Nephron progenitor cell (in vitro differentiated cells): ENCODE measurements at regions not wholly inside any gene's neighbourhood (a gene's known extent, or its start where the extent isn't known, plus 50 kb on each side); places are given as distances from the start of the nearest gene placed in this dataset.

Source experiments
- DNase-seq: peaks from one replicate; pipeline ENCODE4 v3.0.0; 2021
- H3K27ac Mint-ChIP-seq: 2 replicates; pipeline ENCODE4 v1.8.0; 2021; ENCODE audit warnings: mild to moderate bottlenecking, moderate library complexity, mixed read lengths
- H3K27me3 Mint-ChIP-seq: 2 replicates; pipeline ENCODE4 v1.8.0; 2021; ENCODE audit warnings: mild to moderate bottlenecking, low read depth, mixed read lengths; ENCODE audit not compliant: poor library complexity
- H3K36me3 Mint-ChIP-seq: 2 replicates; pipeline ENCODE4 v1.8.0; 2021; ENCODE audit warnings: low read depth, mixed read lengths
- H3K4me1 Mint-ChIP-seq: 2 replicates; pipeline ENCODE4 v1.8.0; 2021; ENCODE audit warnings: mixed read lengths
- H3K4me3 Mint-ChIP-seq: 2 replicates; pipeline ENCODE4 v1.8.0; 2021; ENCODE audit warnings: mild to moderate bottlenecking, moderate library complexity, mixed read lengths
- H3K9me3 Mint-ChIP-seq: 2 replicates; pipeline ENCODE4 v1.8.0; 2021; ENCODE audit warnings: mild to moderate bottlenecking, moderate library complexity, mixed read lengths
- TF ChIP-seq, protein P1 (sequence below): fragments of 200-600 bp; sonication (generic); IDR thresholded peaks from 2 replicates; pipeline ENCODE4 v1.5.0; 2021; ENCODE audit warnings: antibody characterized with exemption

- Mint-ChIP-seq H3K27ac (peak overlapping the region; percentile 42), H3K36me3 (peaks cover 23% of the 10 kb centered on the region), H3K4me3 (no peak overlapping the region), H3K4me1 (peaks cover 65% of the 10 kb centered on the region), H3K27me3 (peaks cover 44% of the 10 kb centered on the region), H3K9me3 (peaks cover 25% of the 10 kb centered on the region)
- peak; percentile 40 for DNase-seq
- TF ChIP-seq, protein P1, sequence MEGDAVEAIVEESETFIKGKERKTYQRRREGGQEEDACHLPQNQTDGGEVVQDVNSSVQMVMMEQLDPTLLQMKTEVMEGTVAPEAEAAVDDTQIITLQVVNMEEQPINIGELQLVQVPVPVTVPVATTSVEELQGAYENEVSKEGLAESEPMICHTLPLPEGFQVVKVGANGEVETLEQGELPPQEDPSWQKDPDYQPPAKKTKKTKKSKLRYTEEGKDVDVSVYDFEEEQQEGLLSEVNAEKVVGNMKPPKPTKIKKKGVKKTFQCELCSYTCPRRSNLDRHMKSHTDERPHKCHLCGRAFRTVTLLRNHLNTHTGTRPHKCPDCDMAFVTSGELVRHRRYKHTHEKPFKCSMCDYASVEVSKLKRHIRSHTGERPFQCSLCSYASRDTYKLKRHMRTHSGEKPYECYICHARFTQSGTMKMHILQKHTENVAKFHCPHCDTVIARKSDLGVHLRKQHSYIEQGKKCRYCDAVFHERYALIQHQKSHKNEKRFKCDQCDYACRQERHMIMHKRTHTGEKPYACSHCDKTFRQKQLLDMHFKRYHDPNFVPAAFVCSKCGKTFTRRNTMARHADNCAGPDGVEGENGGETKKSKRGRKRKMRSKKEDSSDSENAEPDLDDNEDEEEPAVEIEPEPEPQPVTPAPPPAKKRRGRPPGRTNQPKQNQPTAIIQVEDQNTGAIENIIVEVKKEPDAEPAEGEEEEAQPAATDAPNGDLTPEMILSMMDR = no peak
Observed at GRCh38 chr1:47510282-47510811, 72.5 kb downstream of the FOXD2 start.

GRCh38 chr1:47511825-47512224, 74.0 kb downstream of the FOXD2 start:
- Mint-ChIP-seq H3K4me1 (peaks cover 71% of the 10 kb centered on the region), H3K36me3 (peaks cover 23% of the 10 kb centered on the region), H3K27me3 (peaks cover 34% of the 10 kb centered on the region), H3K27ac (no peak overlapping the region), H3K9me3 (peaks cover 25% of the 10 kb centered on the region), H3K4me3 (peak overlapping the region; percentile 24)
- no peak for DNase-seq
- TF ChIP-seq, protein P1 = no peak

DNA sequence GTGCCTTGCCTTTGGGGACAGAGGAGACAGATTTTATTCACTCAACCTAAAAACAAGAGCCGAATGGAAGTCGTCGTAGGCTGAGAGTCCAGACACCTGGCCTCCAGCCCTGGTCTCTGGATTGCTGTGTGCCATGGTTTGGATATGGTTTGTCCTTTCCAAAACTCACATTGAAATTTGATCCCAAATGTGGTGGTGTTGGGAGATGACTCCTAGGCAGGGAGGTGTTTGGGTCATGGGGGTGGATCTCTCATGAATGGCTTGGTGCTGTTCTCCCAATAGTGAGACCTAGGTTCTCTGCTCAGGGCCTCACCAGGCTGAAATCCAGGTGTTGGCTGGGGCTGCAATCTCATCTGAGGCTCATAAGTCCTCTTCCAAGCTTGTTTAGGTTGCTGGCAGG, 75.5 kb downstream of the FOXD2 start:
- Mint-ChIP-seq H3K4me1 (peaks cover 63% of the 10 kb centered on the region), H3K27ac (no peak overlapping the region), H3K9me3 (peaks cover 25% of the 10 kb centered on the region), H3K27me3 (peaks cover 35% of the 10 kb centered on the region), H3K36me3 (peaks cover 23% of the 10 kb centered on the region), H3K4me3 (no peak overlapping the region)
- TF ChIP-seq, protein P1 = no peak
- DNase-seq = no peak

GRCh38 chr1:47514229-47514628, 76.4 kb downstream of the FOXD2 start:
- Mint-ChIP-seq H3K4me3 (no peak overlapping the region), H3K9me3 (peaks cover 25% of the 10 kb centered on the region), H3K27me3 (peaks cover 36% of the 10 kb centered on the region), H3K27ac (no peak overlapping the region), H3K4me1 (peaks cover 55% of the 10 kb centered on the region), H3K36me3 (peaks cover 23% of the 10 kb centered on the region)
- no peak for DNase-seq
- TF ChIP-seq, protein P1 = no peak

DNA sequence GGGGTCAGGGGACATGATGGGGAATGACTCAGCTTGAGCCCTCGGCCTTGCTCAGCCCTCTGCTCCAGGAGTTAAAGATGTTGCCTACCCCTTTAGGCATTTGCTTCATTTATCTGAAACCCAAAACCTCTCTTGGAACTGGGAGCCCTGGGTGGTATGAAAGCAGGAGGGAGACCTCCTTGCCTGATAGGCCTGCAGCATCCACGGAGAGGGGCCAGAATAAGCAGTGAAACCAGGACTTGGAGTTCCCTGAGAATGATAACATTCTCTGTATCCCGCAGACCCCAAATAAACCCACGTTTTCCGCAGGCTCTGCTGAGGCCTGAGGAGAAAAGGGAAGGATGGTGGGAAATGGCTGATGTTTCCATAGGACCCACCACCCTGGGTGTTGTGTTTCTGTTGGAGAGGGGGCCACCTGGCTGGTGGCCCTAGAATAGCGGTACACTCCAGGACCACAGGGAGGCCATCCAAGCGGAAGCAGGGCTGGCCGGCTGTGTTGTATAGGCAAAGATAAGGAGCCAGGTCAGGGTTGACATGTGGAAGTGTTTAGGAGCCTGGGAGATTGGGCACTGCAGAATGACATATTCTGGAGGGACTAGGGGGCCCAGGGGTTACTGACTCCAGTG, 77.4 kb downstream of the FOXD2 start:
- H3K36me3 Mint-ChIP-seq = peaks cover 23% of the 10 kb centered on the region
- H3K27ac Mint-ChIP-seq = peak overlapping the region; percentile 37
- no peak overlapping the region for H3K4me3 Mint-ChIP-seq
- peaks cover 25% of the 10 kb centered on the region for H3K9me3 Mint-ChIP-seq
- DNase-seq = no peak
- TF ChIP-seq, protein P1 = no peak
- H3K4me1 Mint-ChIP-seq = peaks cover 51% of the 10 kb centered on the region
- peaks cover 42% of the 10 kb centered on the region for H3K27me3 Mint-ChIP-seq

- peaks cover 19% of the 10 kb centered on the region for H3K9me3 Mint-ChIP-seq
- DNase-seq = no peak
- peaks cover 46% of the 10 kb centered on the region for H3K27me3 Mint-ChIP-seq
- peaks cover 49% of the 10 kb centered on the region for H3K4me1 Mint-ChIP-seq
- peaks cover 19% of the 10 kb centered on the region for H3K36me3 Mint-ChIP-seq
- no peak overlapping the region for H3K4me3 Mint-ChIP-seq
- H3K27ac Mint-ChIP-seq = no peak overlapping the region
- TF ChIP-seq, protein P1 = no peak
Observed at GRCh38 chr1:47517946-47518345, 80.1 kb downstream of the FOXD2 start.
